Heart right ventricle (tissue), 16 donors: ENCODE measurements at regions not wholly inside any gene's neighbourhood (a gene's known extent, or its start where the extent isn't known, plus 50 kb on each side); places are given as distances from the start of the nearest gene placed in this dataset.

ENCODE experiments used
- ATAC-seq, 8 donors: fragments of 200-7000 bp; cut with Tn5 transposase; one replicate each; pipeline ENCODE4 v1.9.1; 2020; ENCODE audit warnings: mild to moderate bottlenecking in 8 of 8, moderate library complexity in 8 of 8, moderate number of reproducible peaks in 1 of 8
- DNase-seq, 2 donors: peaks; one replicate each; pipeline ENCODE4 v3.0.0-alpha.2; 2020
- H3K27ac ChIP-seq, 10 donors: fragments of 200-600 bp; sonication (generic) in 2 of 10; one replicate each; pipeline versions ENCODE4 v1.5.0 to v1.8.0; 2020 to 2022; ENCODE audit warnings: mild to moderate bottlenecking in 3 of 10
- H3K27me3 ChIP-seq, 7 donors: fragments of 200-600 bp; one replicate each; pipeline ENCODE4 v1.8.0; 2021 to 2022; ENCODE audit warnings: mild to moderate bottlenecking in 2 of 7
- H3K36me3 ChIP-seq, 9 donors: fragments of 200-600 bp; sonication (generic) in 1 of 9; one replicate each; pipeline versions ENCODE4 v1.5.0 to v1.8.0; 2020 to 2022; ENCODE audit warnings: mild to moderate bottlenecking in 2 of 9
- H3K4me1 ChIP-seq, 9 donors: fragments of 200-600 bp; sonication (generic) in 1 of 9; one replicate each; pipeline versions ENCODE4 v1.5.0 to v1.8.0; 2020 to 2022; ENCODE audit warnings: mild to moderate bottlenecking in 4 of 9
- H3K4me3 ChIP-seq, 10 donors: fragments of 200-600 bp; sonication (generic) in 2 of 10; one replicate each; pipeline versions ENCODE4 v1.5.0 to v1.8.0; 2020 to 2022; ENCODE audit warnings: mild to moderate bottlenecking in 7 of 10, moderate library complexity in 2 of 10
- H3K9me3 ChIP-seq, 11 donors: fragments of 200-600 bp in 10 of 11; sonication (generic) in 2 of 11; one replicate each; pipeline versions ENCODE4 v1.5.0 to v1.8.0; 2013 to 2022; ENCODE audit warnings: mild to moderate bottlenecking in 2 of 11, control low read depth in 1 of 11, moderate library complexity in 1 of 11
- CTCF ChIP-seq, 9 donors: fragments of 200-600 bp; sonication (generic) in 2 of 9; IDR thresholded peaks; one replicate each; pipeline versions ENCODE4 v1.5.0 to v1.8.0; 2021 to 2022; ENCODE audit warnings: antibody characterized with exemption in 9 of 9, mild to moderate bottlenecking in 5 of 9, moderate library complexity in 1 of 9
- WGBS, 2 donors: extraction: QIAGEN DNeasy Blood & Tissue Kit; methylation state at CpG; one replicate each; pipeline ENCODE4 v1.1.7; 2013; ENCODE audit warnings: inconsistent platforms in 1 of 2; 5-methylcytosine and 5-hydroxymethylcytosine counted together
- intact Hi-C, 10 donors: fragments of 100-400 bp; cut with DNase I; formaldehyde crosslinking; loops; one replicate each; pipeline versions ENCODE4 v1.11.1 to v1.14.2; 2022
- donor health status: Arrhythmogenic right ventricular cardiomyopathy.
- donor health status: ischemic (EF 13 %, LVEDD 7.1; RV severe dilation, severe dysfunction).
- donor health status: healthy with polysubstance abuse.
- donor health status: DM: no; HTN: yes; CAD: no.
- donor health status: DM: no; HTN: no; CAD: no.
- donor health status: ischemic (EF 25% LVEDD 6.9; RV normal size, moderate dysfunction).
- donor health status: ischemic (EF 25% LVEDD 5.7; RV mildly dilated, moderate dysfunction).
- donor health status: healthy.
- donor health status: DM: yes; HTN: yes; CAD: no.
- donor health status: Ischemic cardiomyopathy.
- donor health status: ischemic (EF 35%, LVEDD 5.7; RV mildly dilated, moderate dysfunction).
- donor health status: nonischemic (EF 11% LVEDD 7.7; RV severe dilation, severe dysfunction).
- donor health status: DM: yes; HTN: yes; CAD: no.
- donor health status: PGD.
- donor health status: ischemic (EF 29% LVEDD 5.4; RV normal size, mild dysfunction).
- donor health status: nonischemic (EF 23%, LVEDD 6.1; RV moderate dilation, normal function).

GRCh38 chr15:54941417-54941816 lies 255.3 kb downstream of the RSL24D1 start:
- no peaks in the 10 kb centered on the region for H3K4me1 ChIP-seq
- no peak for ATAC-seq
- H3K27ac ChIP-seq = no peak overlapping the region
- H3K4me3 ChIP-seq = no peak overlapping the region
- no peak for TF ChIP-seq CTCF (IDR thresholded peaks at IDR 0.05)
- H3K27me3 ChIP-seq = no peaks in the 10 kb centered on the region
- peaks cover 0 to 8% (median 0%) of the 10 kb centered on the region in 11 donors for H3K9me3 ChIP-seq
- intact Hi-C loops = no loop called here
- DNase-seq = no peak
- H3K36me3 ChIP-seq = no peaks in the 10 kb centered on the region
- 58 to 69% methylated on average over 3 of the region's 3 CpGs for WGBS, 2 donors

- peaks cover 0 to 24% (median under 1%) of the 10 kb centered on the region in 11 donors for H3K9me3 ChIP-seq
- H3K4me1 ChIP-seq = no peaks in the 10 kb centered on the region
- intact Hi-C loops = no loop called here
- H3K27ac ChIP-seq = no peak overlapping the region
- DNase-seq (no peak), ATAC-seq (peak in 2 of 8 donors; percentile 34 to 38)
- no peaks in the 10 kb centered on the region for H3K27me3 ChIP-seq
- H3K36me3 ChIP-seq = no peaks in the 10 kb centered on the region
- no peak overlapping the region for H3K4me3 ChIP-seq
- WGBS, 2 donors = 42 to 48% methylated on average over 1 of the region's 1 CpG
- no peak for TF ChIP-seq CTCF (IDR thresholded peaks at IDR 0.05)
Observed at GRCh38 chr15:54917312-54917711, 279.4 kb downstream of the RSL24D1 start.

GRCh38 chr15:54915380-54915779 lies 281.4 kb downstream of the RSL24D1 start:
- no peak overlapping the region for H3K27ac ChIP-seq
- H3K4me3 ChIP-seq = no peak overlapping the region
- TF ChIP-seq CTCF (IDR thresholded peaks at IDR 0.05) = no peak
- intact Hi-C loops = no loop called here
- H3K4me1 ChIP-seq = no peaks in the 10 kb centered on the region
- no peak for ATAC-seq
- peaks cover 0 to 25% (median 0%) of the 10 kb centered on the region in 11 donors for H3K9me3 ChIP-seq
- DNase-seq = no peak
- H3K27me3 ChIP-seq = no peaks in the 10 kb centered on the region
- H3K36me3 ChIP-seq = no peaks in the 10 kb centered on the region

GRCh38 chr15:54884312-54884711 lies 312.4 kb downstream of the RSL24D1 start:
- no peak for ATAC-seq
- Histone ChIP-seq H3K4me3 (no peak overlapping the region), H3K36me3 (no peaks in the 10 kb centered on the region), H3K9me3 (peaks cover 0 to 29% (median 0%) of the 10 kb centered on the region in 11 donors), H3K4me1 (no peaks in the 10 kb centered on the region), H3K27ac (peak overlapping the region in 1 of 10 donors; percentile 15), H3K27me3 (no peaks in the 10 kb centered on the region)
- DNase-seq = no peak
- intact Hi-C loops = no loop called here
- WGBS, 2 donors = 0% methylated on average over 1 of the region's 1 CpG
- TF ChIP-seq CTCF (IDR thresholded peaks at IDR 0.05) = no peak

GRCh38 chr15:54859982-54860381 lies 336.8 kb downstream of the RSL24D1 start:
- ATAC-seq = no peak
- Histone ChIP-seq H3K36me3 (no peaks in the 10 kb centered on the region), H3K4me1 (no peaks in the 10 kb centered on the region), H3K27ac (no peak overlapping the region), H3K4me3 (no peak overlapping the region), H3K9me3 (peaks cover 0 to 35% (median 15%) of the 10 kb centered on the region in 11 donors), H3K27me3 (no peaks in the 10 kb centered on the region)
- intact Hi-C loops = no loop called here
- no peak for DNase-seq
- TF ChIP-seq CTCF (IDR thresholded peaks at IDR 0.05) = no peak
